ENCODE measurements at regions not wholly inside any gene's neighbourhood (a gene's known extent, or its start where the extent isn't known, plus 50 kb on each side); places are given as distances from the start of the nearest gene placed in this dataset.

- Histone ChIP-seq H3K27me3 (replicated peaks in 1 of 7) (no peaks in the 10 kb centered on the region), H3K4me1 (no peaks in the 10 kb centered on the region), H3K9me3 (peaks cover 0 to 15% (median 2%) of the 10 kb centered on the region in 8 donors), H3K4me3 (no peak overlapping the region), H3K36me3 (no peaks in the 10 kb centered on the region), H3K27ac (no peak overlapping the region)
- intact Hi-C loops (cut with DNase I; ENCODE audit: low total_unique reads) = no loop called here
- TF ChIP-seq POLR2AphosphoS5 (IDR thresholded peaks at IDR 0.05) (no peak), POLR2A (IDR thresholded peaks at IDR 0.05) (no peak), CTCF (IDR thresholded peaks at IDR 0.05 in 8 of 11, conservative IDR thresholded peaks at IDR 0.05 in 3 of 11) (no peak)
- DNase-seq = no peak
Measured at GRCh38 chr13:56299650-56300049, 841.1 kb upstream of the PRR20A start.

- no peak overlapping the region for H3K4me3 ChIP-seq
- H3K9me3 ChIP-seq = no peaks in the 10 kb centered on the region
- H3K4me1 ChIP-seq = no peaks in the 10 kb centered on the region
- no peak overlapping the region for H3K27ac ChIP-seq
- 43 to 58% (median 54%) methylated on average over 3 of the region's 3 CpGs for WGBS, 5 donors
- no peaks in the 10 kb centered on the region for H3K36me3 ChIP-seq
- H3K27me3 ChIP-seq (replicated peaks in 1 of 7) = no peaks in the 10 kb centered on the region
- DNase-seq = no peak
- intact Hi-C loops (cut with DNase I; ENCODE audit: low total_unique reads) = no loop called here
- TF ChIP-seq POLR2AphosphoS5 (IDR thresholded peaks at IDR 0.05) = no peak
- TF ChIP-seq POLR2A (IDR thresholded peaks at IDR 0.05) = no peak
Measured at GRCh38 chr13:56314765-56315164, 826.0 kb upstream of the PRR20A start.

- Histone ChIP-seq H3K9me3 (peaks cover 0 to 2% (median 0%) of the 10 kb centered on the region in 8 donors), H3K27me3 (replicated peaks in 1 of 7) (no peaks in the 10 kb centered on the region), H3K4me3 (no peak overlapping the region), H3K27ac (no peak overlapping the region), H3K36me3 (no peaks in the 10 kb centered on the region), H3K4me1 (no peaks in the 10 kb centered on the region)
- intact Hi-C loops (cut with DNase I; ENCODE audit: low total_unique reads) = no loop called here
- DNase-seq = no peak
- TF ChIP-seq POLR2A (IDR thresholded peaks at IDR 0.05) (no peak), POLR2AphosphoS5 (IDR thresholded peaks at IDR 0.05) (no peak), CTCF (IDR thresholded peaks at IDR 0.05 in 8 of 11, conservative IDR thresholded peaks at IDR 0.05 in 3 of 11) (no peak)
- 91 to 99% (median 95%) methylated on average over 2 of the region's 2 CpGs for WGBS, 5 donors
Measured at GRCh38 chr13:56317841-56318240, 822.9 kb upstream of the PRR20A start.

- H3K9me3 ChIP-seq = peaks cover 0 to 9% (median 3%) of the 10 kb centered on the region in 8 donors
- intact Hi-C loops (cut with DNase I; ENCODE audit: low total_unique reads) = no loop called here
- TF ChIP-seq POLR2AphosphoS5 (IDR thresholded peaks at IDR 0.05) (no peak), POLR2A (IDR thresholded peaks at IDR 0.05) (no peak), CTCF (IDR thresholded peaks at IDR 0.05 in 8 of 11, conservative IDR thresholded peaks at IDR 0.05 in 3 of 11) (no peak)
- no peak overlapping the region for H3K4me3 ChIP-seq
- no peak overlapping the region for H3K27ac ChIP-seq
- no peaks in the 10 kb centered on the region for H3K4me1 ChIP-seq
- no peak for DNase-seq
- H3K27me3 ChIP-seq (replicated peaks in 1 of 7) = no peaks in the 10 kb centered on the region
- no peaks in the 10 kb centered on the region for H3K36me3 ChIP-seq
Measured at GRCh38 chr13:56332671-56333070, 808.0 kb upstream of the PRR20A start.

- TF ChIP-seq CTCF (IDR thresholded peaks at IDR 0.05 in 8 of 11, conservative IDR thresholded peaks at IDR 0.05 in 3 of 11) (no peak), POLR2A (IDR thresholded peaks at IDR 0.05) (no peak), POLR2AphosphoS5 (IDR thresholded peaks at IDR 0.05) (no peak)
- intact Hi-C loops (cut with DNase I; ENCODE audit: low total_unique reads) = no loop called here
- Histone ChIP-seq H3K27me3 (replicated peaks in 1 of 7) (no peaks in the 10 kb centered on the region), H3K27ac (no peak overlapping the region), H3K36me3 (no peaks in the 10 kb centered on the region), H3K4me1 (no peaks in the 10 kb centered on the region), H3K9me3 (peaks cover 0 to 24% (median 1%) of the 10 kb centered on the region in 8 donors), H3K4me3 (no peak overlapping the region)
- no peak for DNase-seq
- WGBS, 5 donors = 89 to 100% (median 98%) methylated on average over 1 of the region's 1 CpG
Measured at GRCh38 chr13:56335775-56336174, 804.9 kb upstream of the PRR20A start.

Measured in spleen (tissue), 11 donors.